Mucosa of descending colon (tissue), 3 donors: ENCODE measurements at regions not wholly inside any gene's neighbourhood (a gene's known extent, or its start where the extent isn't known, plus 50 kb on each side); places are given as distances from the start of the nearest gene placed in this dataset.

ENCODE experiments used
- ATAC-seq: fragments of 200-7000 bp; cut with Tn5 transposase; one replicate; pipeline ENCODE4 v1.9.1; 2020; ENCODE audit warnings: mild to moderate bottlenecking, moderate library complexity
- DNase-seq, 3 donors: peaks; one replicate each; pipeline ENCODE4 v3.0.0-alpha.2; 2020
- H3K36me3 ChIP-seq: fragments of 200-600 bp; one replicate; pipeline ENCODE4 v1.8.0; 2021; ENCODE audit warnings: low read depth, mild to moderate bottlenecking
- H3K4me1 ChIP-seq: fragments of 200-600 bp; one replicate; pipeline ENCODE4 v1.8.0; 2021; ENCODE audit warnings: low read depth, mild to moderate bottlenecking
- H3K4me3 ChIP-seq: fragments of 200-600 bp; one replicate; pipeline ENCODE4 v1.8.0; 2021; ENCODE audit warnings: mild to moderate bottlenecking
- H3K9me3 ChIP-seq: fragments of 200-600 bp; one replicate; pipeline ENCODE4 v1.8.0; 2021; ENCODE audit warnings: mild to moderate bottlenecking
- intact Hi-C, 2 donors: fragments of 100-400 bp; cut with DNase I in 1 of 2; cut with micrococcal nuclease in 1 of 2; formaldehyde crosslinking; loops; one replicate each; pipeline versions ENCODE4 v1.11.0 to v1.11.1; 2022; cut with DNase I, micrococcal nuclease
- TF ChIP-seq, protein P1 (sequence below): fragments of 200-600 bp; IDR thresholded peaks from one replicate; pipeline ENCODE4 v1.8.0; 2022; ENCODE audit warnings: antibody characterized with exemption, mild to moderate bottlenecking
- donor health status: DM: no; HTN: no; CAD: no; lungs with moderate emphysema.
- donor health status: DM: no; HTN: no; CAD: no.
- donor health status: DM: no; HTN: yes; CAD: no.

DNA sequence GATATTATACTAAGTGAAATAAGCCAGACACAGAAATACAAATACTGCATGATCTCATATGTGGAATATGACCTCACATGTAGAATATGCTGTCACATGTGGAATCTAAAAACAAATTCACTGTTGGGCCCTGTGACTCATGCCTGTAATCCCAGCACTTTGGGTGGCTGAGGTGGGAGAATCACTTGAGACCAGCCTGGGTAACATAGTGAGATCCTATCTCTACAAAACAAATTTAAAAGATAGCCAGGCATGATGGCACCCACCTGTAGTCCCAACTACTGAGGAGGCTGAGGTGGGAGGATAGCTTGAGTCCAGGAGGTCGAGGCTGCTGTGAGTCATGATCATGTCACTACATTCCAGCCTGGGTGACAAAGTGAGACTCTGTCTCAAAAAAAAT, 160.3 kb downstream of the PTEN start:
- no peaks in the 10 kb centered on the region for H3K36me3 ChIP-seq
- no peaks in the 10 kb centered on the region for H3K4me1 ChIP-seq
- DNase-seq (no peak), ATAC-seq (no peak)
- intact Hi-C loops = no loop called here
- H3K9me3 ChIP-seq = no peaks in the 10 kb centered on the region
- TF ChIP-seq, protein P1, sequence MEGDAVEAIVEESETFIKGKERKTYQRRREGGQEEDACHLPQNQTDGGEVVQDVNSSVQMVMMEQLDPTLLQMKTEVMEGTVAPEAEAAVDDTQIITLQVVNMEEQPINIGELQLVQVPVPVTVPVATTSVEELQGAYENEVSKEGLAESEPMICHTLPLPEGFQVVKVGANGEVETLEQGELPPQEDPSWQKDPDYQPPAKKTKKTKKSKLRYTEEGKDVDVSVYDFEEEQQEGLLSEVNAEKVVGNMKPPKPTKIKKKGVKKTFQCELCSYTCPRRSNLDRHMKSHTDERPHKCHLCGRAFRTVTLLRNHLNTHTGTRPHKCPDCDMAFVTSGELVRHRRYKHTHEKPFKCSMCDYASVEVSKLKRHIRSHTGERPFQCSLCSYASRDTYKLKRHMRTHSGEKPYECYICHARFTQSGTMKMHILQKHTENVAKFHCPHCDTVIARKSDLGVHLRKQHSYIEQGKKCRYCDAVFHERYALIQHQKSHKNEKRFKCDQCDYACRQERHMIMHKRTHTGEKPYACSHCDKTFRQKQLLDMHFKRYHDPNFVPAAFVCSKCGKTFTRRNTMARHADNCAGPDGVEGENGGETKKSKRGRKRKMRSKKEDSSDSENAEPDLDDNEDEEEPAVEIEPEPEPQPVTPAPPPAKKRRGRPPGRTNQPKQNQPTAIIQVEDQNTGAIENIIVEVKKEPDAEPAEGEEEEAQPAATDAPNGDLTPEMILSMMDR = no peak
- no peak overlapping the region for H3K4me3 ChIP-seq

DNA sequence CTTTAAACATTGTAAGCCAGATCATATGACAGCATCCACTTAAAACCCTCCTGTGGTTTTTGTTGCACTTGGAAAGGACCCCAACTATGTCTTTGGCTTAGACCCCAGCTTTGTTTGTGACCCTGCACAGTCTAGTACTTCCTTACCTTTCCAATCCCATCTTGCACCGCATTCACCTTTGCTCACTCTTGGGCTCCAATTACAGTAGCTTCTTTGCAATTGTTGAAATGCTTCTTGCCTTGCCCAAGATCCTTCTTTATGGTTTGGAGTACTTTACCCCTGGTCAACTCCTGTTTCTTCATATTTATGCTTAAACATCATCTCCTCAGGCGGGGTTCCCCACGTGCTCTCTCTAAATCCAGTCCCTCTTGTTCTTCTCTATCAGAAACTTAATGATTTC, 162.6 kb downstream of the PTEN start:
- TF ChIP-seq, protein P1 = no peak
- no peaks in the 10 kb centered on the region for H3K36me3 ChIP-seq
- ATAC-seq = no peak
- H3K4me1 ChIP-seq = no peaks in the 10 kb centered on the region
- intact Hi-C loops = no loop called here
- no peak for DNase-seq
- H3K9me3 ChIP-seq = no peaks in the 10 kb centered on the region
- no peak overlapping the region for H3K4me3 ChIP-seq

DNA sequence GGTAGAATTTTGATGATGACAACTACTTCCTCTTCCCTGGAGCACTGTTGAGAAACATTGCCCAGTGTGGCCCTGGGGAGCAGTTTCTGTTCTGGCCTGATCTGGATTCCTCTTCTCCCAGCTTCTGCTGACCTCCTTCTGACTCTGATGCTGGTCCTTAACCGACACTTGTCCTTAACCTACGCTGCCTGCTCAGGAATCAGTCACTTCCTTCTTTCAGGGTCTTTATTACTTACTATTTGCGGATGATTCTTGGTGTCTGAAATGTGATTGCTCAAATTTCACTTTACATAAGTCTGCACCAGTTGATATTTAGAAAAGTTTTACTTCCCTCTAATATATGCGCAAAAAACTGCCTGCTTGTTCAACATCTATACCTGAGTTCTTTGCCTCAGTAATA, 164.1 kb downstream of the PTEN start:
- no peak overlapping the region for H3K4me3 ChIP-seq
- intact Hi-C loops = no loop called here
- DNase-seq (peak in 1 of 3 donors; percentile 20), ATAC-seq (peak; percentile 54)
- no peaks in the 10 kb centered on the region for H3K36me3 ChIP-seq
- H3K4me1 ChIP-seq = no peaks in the 10 kb centered on the region
- H3K9me3 ChIP-seq = no peaks in the 10 kb centered on the region
- TF ChIP-seq, protein P1 = no peak

DNA sequence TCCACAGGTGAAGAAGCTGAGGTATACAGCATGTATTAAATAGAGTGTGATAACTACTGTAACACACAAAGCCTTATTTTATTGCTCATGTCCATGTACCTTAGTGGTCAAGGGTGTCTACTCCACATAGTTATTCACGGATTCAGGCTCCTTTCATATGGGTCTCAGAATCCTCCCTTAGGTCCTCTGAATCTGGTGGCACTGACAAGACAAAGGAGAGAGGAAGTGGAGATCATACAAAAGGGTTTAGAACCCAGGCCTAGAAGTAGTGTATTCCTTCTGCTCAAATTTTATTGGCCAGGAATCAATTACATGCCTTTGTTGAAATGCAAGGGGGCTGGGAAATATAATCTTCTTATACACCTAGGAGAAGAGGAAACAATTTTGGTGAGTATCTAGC, 164.6 kb downstream of the PTEN start:
- H3K4me3 ChIP-seq = no peak overlapping the region
- intact Hi-C loops = no loop called here
- TF ChIP-seq, protein P1 = no peak
- DNase-seq (no peak), ATAC-seq (no peak)
- H3K4me1 ChIP-seq = no peaks in the 10 kb centered on the region
- H3K36me3 ChIP-seq = no peaks in the 10 kb centered on the region
- no peaks in the 10 kb centered on the region for H3K9me3 ChIP-seq

DNA sequence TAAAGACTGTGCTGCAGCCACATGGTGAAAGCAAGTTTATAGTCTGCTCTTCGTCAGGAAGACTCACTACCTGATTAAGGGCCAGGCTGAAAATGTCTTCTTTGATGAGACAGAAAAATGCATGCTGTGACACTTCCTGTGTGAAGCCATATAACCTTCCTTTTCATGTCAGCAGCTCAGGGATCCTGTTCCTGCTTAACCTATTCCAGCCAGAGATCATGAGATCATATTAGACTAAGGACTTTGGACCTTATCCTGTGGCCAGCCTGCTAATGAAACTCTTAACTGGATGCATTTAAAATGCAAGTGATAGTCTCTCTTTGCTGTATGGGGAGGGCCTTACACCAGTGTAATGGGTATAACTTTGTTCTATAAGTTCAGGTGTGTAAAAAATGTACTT, 165.2 kb downstream of the PTEN start:
- Histone ChIP-seq H3K36me3 (no peaks in the 10 kb centered on the region), H3K4me3 (no peak overlapping the region), H3K4me1 (no peaks in the 10 kb centered on the region), H3K9me3 (no peaks in the 10 kb centered on the region)
- intact Hi-C loops = no loop called here
- ATAC-seq (peak; percentile 97), DNase-seq (peak in 1 of 3 donors; percentile 27)
- TF ChIP-seq, protein P1 = no peak

DNA sequence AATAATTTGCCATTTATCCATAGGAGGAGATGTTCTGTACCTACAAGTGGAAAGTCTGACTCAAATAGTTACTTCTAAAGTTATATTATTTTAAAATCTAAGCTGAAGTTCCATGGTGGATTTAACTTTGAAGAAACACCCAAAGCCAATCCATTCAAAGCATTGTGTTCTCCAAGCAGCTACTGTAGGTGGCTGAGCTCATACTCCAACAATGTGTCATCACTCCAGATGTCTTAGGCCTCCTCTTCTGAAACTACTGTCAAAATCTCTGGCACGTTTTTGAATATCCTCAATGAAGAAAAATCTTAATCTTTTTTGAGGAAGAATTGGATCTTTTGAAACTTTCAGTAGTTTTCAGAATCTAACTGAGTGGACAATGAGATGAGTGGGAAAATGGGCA, 169.1 kb downstream of the PTEN start:
- ATAC-seq = no peak
- TF ChIP-seq, protein P1 = no peak
- Histone ChIP-seq H3K9me3 (no peaks in the 10 kb centered on the region), H3K4me1 (no peaks in the 10 kb centered on the region), H3K4me3 (no peak overlapping the region), H3K36me3 (no peaks in the 10 kb centered on the region)
- no peak for DNase-seq
- intact Hi-C loops = no loop called here
